A673 (cell line): ENCODE measurements at regions not wholly inside any gene's neighbourhood (a gene's known extent, or its start where the extent isn't known, plus 50 kb on each side); places are given as distances from the start of the nearest gene placed in this dataset.

Source experiments
- CTCF ChIP-seq: fragments of 300-800, 200-600 bp; sonication (generic); conservative IDR thresholded peaks from 2 replicates; pipeline ENCODE4 v1.5.1; 2017; ENCODE audit warnings: low read depth, mild to moderate bottlenecking, antibody characterized with exemption, low read length, moderate library complexity, mixed read lengths
- EZH2 ChIP-seq: fragments of 200-600 bp; sonication (generic); IDR thresholded peaks from 2 replicates; pipeline ENCODE4 v1.6.1; 2017; ENCODE audit warnings: borderline replicate concordance, low read depth, mild to moderate bottlenecking, mixed read lengths, antibody characterized with exemption, low read length; ENCODE audit not compliant: poor library complexity, severe bottlenecking

- TF ChIP-seq CTCF (no peak), EZH2 (no peak)
These were observed 93.1 kb upstream of the ZNF507 start for GRCh38 chr19:32252333-32252669.
